Fibroblast of the aortic adventitia (primary cell): ENCODE measurements at regions not wholly inside any gene's neighbourhood (a gene's known extent, or its start where the extent isn't known, plus 50 kb on each side); places are given as distances from the start of the nearest gene placed in this dataset.
A peak's percentile ranks its signal among the peaks of the same experiment; 100 is the strongest.

ENCODE experiments used
- DNase-seq: peaks from one replicate; pipeline ENCODE4 v3.0.0-alpha.2; 2010; ENCODE audit warnings: low read depth
- H3K4me3 ChIP-seq: 2 replicates; pipeline ENCODE4 v1.5.1; 2011; ENCODE audit warnings: low read depth, mild to moderate bottlenecking, control low read depth, low read length, moderate library complexity
- TF ChIP-seq, protein P1 (sequence below): IDR thresholded peaks from 2 replicates; pipeline ENCODE4 v1.5.1; 2011; ENCODE audit warnings: mild to moderate bottlenecking, low read length, control low read depth, inconsistent platforms; ENCODE audit not compliant: insufficient read depth

DNA sequence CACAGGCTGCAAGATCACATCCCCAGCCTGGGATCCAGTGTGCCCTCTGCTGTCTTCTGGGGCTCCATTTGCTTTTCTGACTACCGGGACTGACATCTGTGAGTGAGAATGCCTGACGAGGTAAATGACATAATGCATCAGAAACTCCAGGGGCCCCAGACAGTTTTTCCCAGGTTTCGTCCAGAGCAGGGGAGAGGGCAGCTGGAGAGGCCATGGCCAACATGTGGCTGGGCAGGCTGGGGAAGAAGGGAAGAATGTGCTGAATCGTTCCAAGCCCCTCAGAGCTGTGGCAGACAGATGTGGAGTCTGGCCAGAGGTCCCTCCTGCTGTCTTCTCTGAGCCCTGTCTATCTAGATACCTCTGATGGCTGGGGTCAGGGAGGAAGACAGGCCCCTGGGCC lies 163.9 kb downstream of the TRIM29 start:
- no peak overlapping the region for H3K4me3 ChIP-seq
- DNase-seq: no peak
- TF ChIP-seq, protein P1, sequence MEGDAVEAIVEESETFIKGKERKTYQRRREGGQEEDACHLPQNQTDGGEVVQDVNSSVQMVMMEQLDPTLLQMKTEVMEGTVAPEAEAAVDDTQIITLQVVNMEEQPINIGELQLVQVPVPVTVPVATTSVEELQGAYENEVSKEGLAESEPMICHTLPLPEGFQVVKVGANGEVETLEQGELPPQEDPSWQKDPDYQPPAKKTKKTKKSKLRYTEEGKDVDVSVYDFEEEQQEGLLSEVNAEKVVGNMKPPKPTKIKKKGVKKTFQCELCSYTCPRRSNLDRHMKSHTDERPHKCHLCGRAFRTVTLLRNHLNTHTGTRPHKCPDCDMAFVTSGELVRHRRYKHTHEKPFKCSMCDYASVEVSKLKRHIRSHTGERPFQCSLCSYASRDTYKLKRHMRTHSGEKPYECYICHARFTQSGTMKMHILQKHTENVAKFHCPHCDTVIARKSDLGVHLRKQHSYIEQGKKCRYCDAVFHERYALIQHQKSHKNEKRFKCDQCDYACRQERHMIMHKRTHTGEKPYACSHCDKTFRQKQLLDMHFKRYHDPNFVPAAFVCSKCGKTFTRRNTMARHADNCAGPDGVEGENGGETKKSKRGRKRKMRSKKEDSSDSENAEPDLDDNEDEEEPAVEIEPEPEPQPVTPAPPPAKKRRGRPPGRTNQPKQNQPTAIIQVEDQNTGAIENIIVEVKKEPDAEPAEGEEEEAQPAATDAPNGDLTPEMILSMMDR: no peak

- DNase-seq: no peak
- TF ChIP-seq, protein P1: no peak
- no peak overlapping the region for H3K4me3 ChIP-seq
Observed at GRCh38 chr11:119972281-119972680, 165.6 kb downstream of the TRIM29 start.

- no peak for DNase-seq
- TF ChIP-seq, protein P1: no peak
- H3K4me3 ChIP-seq: no peak overlapping the region
Observed at GRCh38 chr11:119970555-119971304, 167.2 kb downstream of the TRIM29 start.

DNA sequence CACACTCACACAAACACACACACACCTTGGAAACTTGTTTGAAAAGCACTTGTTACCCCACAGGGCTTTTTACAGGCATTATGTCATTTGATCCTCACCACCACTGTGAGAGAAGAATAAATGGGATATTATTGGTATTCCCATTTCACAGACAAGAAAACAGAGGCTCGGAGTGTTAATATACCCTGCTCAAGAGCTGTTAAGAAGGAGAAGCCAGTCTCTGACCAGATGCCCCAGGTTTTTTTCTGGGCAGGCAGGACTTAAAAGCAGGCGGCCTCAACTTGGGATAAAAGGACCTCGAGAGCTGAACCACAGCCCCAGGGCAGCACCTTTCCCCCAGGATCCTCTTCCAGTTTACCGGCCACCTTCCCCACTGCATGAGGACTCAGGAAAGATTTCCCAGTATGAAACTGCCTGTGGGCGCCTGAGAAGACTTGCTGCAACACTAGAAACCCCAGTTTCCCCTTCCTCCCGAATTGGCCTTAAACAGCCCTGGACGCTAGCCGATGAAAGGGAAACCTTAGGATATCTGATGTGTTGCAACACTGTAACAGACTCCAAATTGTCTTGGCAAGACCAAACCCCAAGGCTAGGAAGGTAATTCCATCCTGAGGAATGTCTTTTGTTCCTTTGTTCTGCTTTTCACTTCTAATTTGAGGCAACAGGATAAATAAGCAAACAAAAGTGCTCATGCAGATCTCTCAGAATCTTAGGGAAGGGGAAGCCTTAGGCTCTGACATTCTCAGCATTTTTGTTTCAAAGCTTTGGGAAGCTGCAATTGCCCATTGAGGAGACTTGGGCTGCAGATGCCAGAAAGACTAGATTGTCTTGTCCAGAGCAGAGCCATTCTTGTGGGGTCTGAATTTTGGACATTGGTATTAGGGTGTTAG lies 173.5 kb downstream of the TRIM29 start:
- no peak overlapping the region for H3K4me3 ChIP-seq
- TF ChIP-seq, protein P1: no peak
- peak; percentile 45 for DNase-seq

DNA sequence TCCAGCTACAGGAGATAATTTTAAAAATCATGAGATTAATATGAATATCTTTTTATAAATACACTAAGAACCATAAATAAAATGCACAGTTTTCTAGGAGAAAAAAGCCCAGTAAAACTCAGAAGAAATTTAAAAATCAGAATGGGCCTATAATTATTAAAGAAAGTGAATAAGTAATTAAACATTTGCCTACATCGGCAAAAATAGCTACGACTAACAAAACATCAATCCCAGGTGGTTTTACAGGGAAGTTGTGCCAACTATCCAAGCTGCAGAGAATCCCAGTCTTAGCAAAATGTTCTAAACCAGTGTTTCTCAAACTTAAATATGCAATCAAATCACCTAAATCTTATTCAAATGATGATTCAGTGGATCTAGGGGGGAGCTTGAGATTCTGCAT lies 180.0 kb downstream of the TRIM29 start:
- no peak overlapping the region for H3K4me3 ChIP-seq
- DNase-seq: no peak
- TF ChIP-seq, protein P1: no peak

- H3K4me3 ChIP-seq: no peak overlapping the region
- no peak for DNase-seq
- TF ChIP-seq, protein P1: no peak
Observed at GRCh38 chr11:119952441-119952840, 185.5 kb downstream of the TRIM29 start.
